CD4-positive, alpha-beta memory T cell (primary cell): ENCODE measurements at regions not wholly inside any gene's neighbourhood (a gene's known extent, or its start where the extent isn't known, plus 50 kb on each side); places are given as distances from the start of the nearest gene placed in this dataset.
"Not testable (repeated sequence)": the region's sequence is repeated elsewhere in the genome, so short reads cannot be mapped to it uniquely, and the experiment has no call there.

Experiments
- CTCF ChIA-PET: fragments of 350-600 bp; sonication (Branson Sonifier 250); formaldehyde crosslinking; loops from one replicate; lab custom pipeline; 2021; ENCODE audit warnings: inconsistent platforms; ENCODE audit not compliant: partially characterized antibody; lab: Charles Lee
- POLR2A ChIA-PET: fragments of 350-600 bp; sonication (Branson Sonifier 250); formaldehyde crosslinking; loops from one replicate; lab custom pipeline; 2021; ENCODE audit not compliant: partially characterized antibody; lab: Charles Lee
- DNase-seq, 5 donors: peaks; one replicate each; pipeline versions ENCODE4 v3.0.0 to v3.0.0-alpha.2; 2020 to 2022; ENCODE audit warnings: mixed read lengths in 1 of 5
- H3K27ac ChIP-seq: one replicate; pipeline ENCODE4 v1.7.0; 2013; ENCODE audit warnings: low read depth, low read length
- H3K27me3 ChIP-seq: 2 replicates; pipeline ENCODE4 v1.7.0; 2013; ENCODE audit warnings: mild to moderate bottlenecking, low read length, moderate library complexity; ENCODE audit not compliant: insufficient read depth
- H3K36me3 ChIP-seq: 2 replicates; pipeline ENCODE4 v1.7.0; 2013; ENCODE audit warnings: mild to moderate bottlenecking, low read length, moderate library complexity; ENCODE audit not compliant: insufficient read depth
- H3K4me1 ChIP-seq: 2 replicates; pipeline ENCODE4 v1.7.0; 2013; ENCODE audit warnings: mild to moderate bottlenecking, low read length, moderate library complexity; ENCODE audit not compliant: insufficient read depth
- H3K4me3 ChIP-seq, 2 donors: one replicate each; pipeline ENCODE4 v1.7.0; 2013; ENCODE audit warnings: low read length in 2 of 2, mild to moderate bottlenecking in 1 of 2
- H3K9me3 ChIP-seq, 2 donors: one replicate each; pipeline ENCODE4 v1.7.0; 2013; ENCODE audit warnings: low read length in 2 of 2, control low read depth in 1 of 2; ENCODE audit not compliant: control insufficient read depth in 1 of 2
- H3K27ac Mint-ChIP-seq, 7 donors: one replicate each; pipeline ENCODE4 v1.8.0; 2020 to 2021; ENCODE audit warnings: mixed read lengths in 7 of 7, mild to moderate bottlenecking in 6 of 7, inconsistent platforms in 3 of 7, moderate library complexity in 3 of 7
- H3K27me3 Mint-ChIP-seq, 2 donors: one replicate each; pipeline ENCODE4 v1.8.0; 2020 to 2021; ENCODE audit warnings: mixed read lengths in 2 of 2
- H3K36me3 Mint-ChIP-seq, 2 donors: one replicate each; pipeline ENCODE4 v1.8.0; 2020 to 2021; ENCODE audit warnings: mixed read lengths in 2 of 2, inconsistent platforms in 1 of 2, mild to moderate bottlenecking in 1 of 2
- H3K4me1 Mint-ChIP-seq, 4 donors: one replicate each; pipeline ENCODE4 v1.8.0; 2020 to 2021; ENCODE audit warnings: mixed read lengths in 4 of 4, mild to moderate bottlenecking in 1 of 4
- H3K4me3 Mint-ChIP-seq, 8 donors: one replicate each; pipeline ENCODE4 v1.8.0; 2020 to 2021; ENCODE audit warnings: mixed read lengths in 8 of 8, mild to moderate bottlenecking in 7 of 8, moderate library complexity in 6 of 8, inconsistent platforms in 3 of 8
- H3K9me3 Mint-ChIP-seq, 8 donors: one replicate each; pipeline ENCODE4 v1.8.0; 2020 to 2021; ENCODE audit warnings: mixed read lengths in 8 of 8, mild to moderate bottlenecking in 5 of 8, inconsistent platforms in 3 of 8, moderate library complexity in 1 of 8
- intact Hi-C: fragments of 100-400 bp; cut with micrococcal nuclease; formaldehyde crosslinking; loops from one replicate; pipeline ENCODE4 v1.15.1; 2023

- Mint-ChIP-seq H3K36me3 (no peaks in the 10 kb centered on the region), H3K4me3 (no peak overlapping the region), H3K27me3 (peaks cover 0 to 2% of the 10 kb centered on the region in 2 donors), H3K27ac (no peak overlapping the region), H3K9me3 (no peaks in the 10 kb centered on the region), H3K4me1 (no peaks in the 10 kb centered on the region)
- DNase-seq, result no peak
- Histone ChIP-seq H3K27me3 (no peaks in the 10 kb centered on the region), H3K27ac (no peak overlapping the region), H3K9me3 (no peaks in the 10 kb centered on the region), H3K36me3 (no peaks in the 10 kb centered on the region), H3K4me1 (no peaks in the 10 kb centered on the region), H3K4me3 (no peak overlapping the region)
- CTCF ChIA-PET, result no interaction called here
- POLR2A ChIA-PET, result no interaction called here
- intact Hi-C loops, result no loop called here
These were observed 333.4 kb downstream of the THBS2 start for GRCh38 chr6:168920289-168920688.

GRCh38 chr6:168919470-168920179 is 334.0 kb downstream of the THBS2 start:
- no peak for DNase-seq
- H3K27me3 Mint-ChIP-seq, result peaks cover 0 to 2% of the 10 kb centered on the region in 2 donors
- intact Hi-C loops, result no loop called here
- ChIA-PET POLR2A (no interaction called here), CTCF (no interaction called here)
- H3K4me1 Mint-ChIP-seq, result no peaks in the 10 kb centered on the region
- H3K9me3 ChIP-seq, result no peaks in the 10 kb centered on the region
- H3K36me3 ChIP-seq, result no peaks in the 10 kb centered on the region
- no peak overlapping the region for H3K4me3 ChIP-seq
- no peak overlapping the region for H3K4me3 Mint-ChIP-seq
- H3K36me3 Mint-ChIP-seq, result no peaks in the 10 kb centered on the region
- no peaks in the 10 kb centered on the region for H3K4me1 ChIP-seq
- no peak overlapping the region for H3K27ac Mint-ChIP-seq
- no peak overlapping the region for H3K27ac ChIP-seq
- no peaks in the 10 kb centered on the region for H3K9me3 Mint-ChIP-seq
- no peaks in the 10 kb centered on the region for H3K27me3 ChIP-seq

- Mint-ChIP-seq H3K4me1 (no peaks in the 10 kb centered on the region), H3K27me3 (no peaks in the 10 kb centered on the region), H3K4me3 (no peak overlapping the region), H3K36me3 (no peaks in the 10 kb centered on the region), H3K27ac (no peak overlapping the region), H3K9me3 (no peaks in the 10 kb centered on the region)
- CTCF ChIA-PET, result no interaction called here
- no peaks in the 10 kb centered on the region for H3K27me3 ChIP-seq
- no peak overlapping the region for H3K27ac ChIP-seq
- no peaks in the 10 kb centered on the region for H3K36me3 ChIP-seq
- no peaks in the 10 kb centered on the region for H3K9me3 ChIP-seq
- intact Hi-C loops, result no loop called here
- no peaks in the 10 kb centered on the region for H3K4me1 ChIP-seq
- DNase-seq, result no peak
- POLR2A ChIA-PET, result no interaction called here
- no peak overlapping the region for H3K4me3 ChIP-seq
These were observed 337.0 kb downstream of the THBS2 start for GRCh38 chr6:168916576-168917211.

GRCh38 chr6:168915855-168916254 is 337.8 kb downstream of the THBS2 start:
- Mint-ChIP-seq H3K27me3 (no peaks in the 10 kb centered on the region), H3K4me1 (no peaks in the 10 kb centered on the region), H3K9me3 (no peaks in the 10 kb centered on the region), H3K27ac (no peak overlapping the region), H3K36me3 (no peaks in the 10 kb centered on the region), H3K4me3 (no peak overlapping the region)
- Histone ChIP-seq H3K4me1 (no peaks in the 10 kb centered on the region), H3K27ac (no peak overlapping the region), H3K9me3 (no peaks in the 10 kb centered on the region), H3K27me3 (no peaks in the 10 kb centered on the region), H3K4me3 (no peak overlapping the region), H3K36me3 (no peaks in the 10 kb centered on the region)
- ChIA-PET POLR2A (no interaction called here), CTCF (no interaction called here)
- DNase-seq, result no peak
- intact Hi-C loops, result no loop called here

GRCh38 chr6:168915242-168915641 is 338.4 kb downstream of the THBS2 start:
- Mint-ChIP-seq H3K27ac (no peak overlapping the region), H3K27me3 (no peaks in the 10 kb centered on the region), H3K4me1 (no peaks in the 10 kb centered on the region), H3K4me3 (no peak overlapping the region), H3K36me3 (no peaks in the 10 kb centered on the region), H3K9me3 (no peaks in the 10 kb centered on the region)
- intact Hi-C loops, result no loop called here
- ChIA-PET CTCF (no interaction called here), POLR2A (no interaction called here)
- H3K27ac ChIP-seq, result no peak overlapping the region
- no peaks in the 10 kb centered on the region for H3K36me3 ChIP-seq
- no peaks in the 10 kb centered on the region for H3K4me1 ChIP-seq
- no peak overlapping the region for H3K4me3 ChIP-seq
- no peak for DNase-seq
- no peaks in the 10 kb centered on the region for H3K27me3 ChIP-seq
- H3K9me3 ChIP-seq, result no peaks in the 10 kb centered on the region

GRCh38 chr6:168913866-168914469 is 339.7 kb downstream of the THBS2 start:
- intact Hi-C loops, result no loop called here
- no peak for DNase-seq
- POLR2A ChIA-PET, result no interaction called here

GRCh38 chr6:168913231-168913865 is 340.3 kb downstream of the THBS2 start:
- intact Hi-C loops, CTCF ChIA-PET, H3K4me1 ChIP-seq, H3K27me3 ChIP-seq, H3K27ac ChIP-seq, DNase-seq, H3K4me3 Mint-ChIP-seq, POLR2A ChIA-PET, H3K4me3 ChIP-seq, H3K36me3 Mint-ChIP-seq, H3K36me3 ChIP-seq, H3K9me3 Mint-ChIP-seq, H3K9me3 ChIP-seq, H3K27ac Mint-ChIP-seq, H3K27me3 Mint-ChIP-seq, H3K4me1 Mint-ChIP-seq: not testable (repeated sequence)

More at GRCh38 chr6:168913866-168914469, 339.7 kb downstream of the THBS2 start:
- no peaks in the 10 kb centered on the region for H3K36me3 Mint-ChIP-seq
- Histone ChIP-seq H3K27ac (no peak overlapping the region), H3K27me3 (no peaks in the 10 kb centered on the region), H3K4me1 (no peaks in the 10 kb centered on the region), H3K4me3 (no peak overlapping the region), H3K36me3 (no peaks in the 10 kb centered on the region), H3K9me3 (no peaks in the 10 kb centered on the region)
- H3K9me3 Mint-ChIP-seq, result peaks cover 0 to 2% (median 0%) of the 10 kb centered on the region in 8 donors
- no peaks in the 10 kb centered on the region for H3K27me3 Mint-ChIP-seq
- H3K4me1 Mint-ChIP-seq, result peaks cover 0 to 8% (median 0%) of the 10 kb centered on the region in 4 donors
- CTCF ChIA-PET, result no interaction called here
- H3K27ac Mint-ChIP-seq, result no peak overlapping the region
- peak overlapping the region in 1 of 8 donors; percentile 5 for H3K4me3 Mint-ChIP-seq
